Small intestine (tissue), 7 donors: ENCODE measurements at regions not wholly inside any gene's neighbourhood (a gene's known extent, or its start where the extent isn't known, plus 50 kb on each side); places are given as distances from the start of the nearest gene placed in this dataset.

Experiments used
- DNase-seq, 2 donors: peaks; one replicate each; pipeline versions ENCODE4 v3.0.0 to v3.0.0-alpha.2; 2013
- FAIRE-seq: peaks from 2 replicates; lab custom pipeline; 2012; peaks lifted over from hg19 to GRCh38; lab: Jason Lieb, UNC
- H3K27ac ChIP-seq, 3 donors: one replicate each; pipeline ENCODE4 v1.5.1; 2013; ENCODE audit warnings: low read length in 2 of 3, mild to moderate bottlenecking in 2 of 3, control low read depth in 1 of 3, inconsistent platforms in 1 of 3, low read depth in 1 of 3, moderate library complexity in 1 of 3
- H3K27me3 ChIP-seq, 3 donors: one replicate each; pipeline ENCODE4 v1.6.1; 2013; ENCODE audit warnings: low read length in 3 of 3, inconsistent platforms in 1 of 3; ENCODE audit not compliant: control insufficient read depth in 3 of 3, insufficient read depth in 3 of 3
- H3K36me3 ChIP-seq, 3 donors: one replicate each; pipeline ENCODE4 v1.6.1; 2013; ENCODE audit warnings: low read length in 3 of 3, inconsistent platforms in 1 of 3, low read depth in 1 of 3, mild to moderate bottlenecking in 1 of 3, moderate library complexity in 1 of 3; ENCODE audit not compliant: control insufficient read depth in 3 of 3, insufficient read depth in 2 of 3
- H3K4me1 ChIP-seq, 3 donors: one replicate each; pipeline ENCODE4 v1.6.1; 2013; ENCODE audit warnings: low read length in 2 of 3, inconsistent platforms in 1 of 3, low read depth in 1 of 3, mild to moderate bottlenecking in 1 of 3, moderate library complexity in 1 of 3; ENCODE audit not compliant: control insufficient read depth in 3 of 3, insufficient read depth in 2 of 3
- H3K4me3 ChIP-seq, 3 donors: one replicate each; pipeline ENCODE4 v1.5.1; 2013; ENCODE audit warnings: low read length in 3 of 3, control low read depth in 1 of 3, inconsistent platforms in 1 of 3, low read depth in 1 of 3, mild to moderate bottlenecking in 1 of 3, moderate library complexity in 1 of 3
- H3K9me3 ChIP-seq, 2 donors: one replicate each; pipeline ENCODE4 v1.6.1; 2013; ENCODE audit warnings: low read depth in 1 of 2, low read length in 1 of 2; ENCODE audit not compliant: control insufficient read depth in 2 of 2, insufficient read depth in 1 of 2
- WGBS, 3 donors: extraction: QIAGEN DNeasy Blood & Tissue Kit; methylation state at CpG; one replicate each; pipeline ENCODE4 v1.1.7; 2013; 5-methylcytosine and 5-hydroxymethylcytosine counted together
- donor health status: healthy with polysubstance abuse.
- donor health status: control.
- donor health status: control.
- donor health status: Bipolar disorder and iron deficiency.
- donor health status: healthy.

- H3K27me3 ChIP-seq: no peaks in the 10 kb centered on the region
- peak; percentile 57 to 77 for DNase-seq
- no peak overlapping the region for H3K4me3 ChIP-seq
- no peak for FAIRE-seq
- H3K4me1 ChIP-seq: peaks cover 3 to 27% (median 5%) of the 10 kb centered on the region in 3 donors
- peak overlapping the region in 2 of 3 donors; percentile 18 to 21 for H3K27ac ChIP-seq
- WGBS, 3 donors: 26 to 60% (median 31%) methylated on average over 4 of the region's 4 CpGs
- no peaks in the 10 kb centered on the region for H3K36me3 ChIP-seq
- no peaks in the 10 kb centered on the region for H3K9me3 ChIP-seq
Observed at GRCh38 chr5:56676091-56676768, 139.1 kb upstream of the MAP3K1 start.

- Histone ChIP-seq H3K27ac (no peak overlapping the region), H3K4me1 (peaks cover 3 to 42% (median 7%) of the 10 kb centered on the region in 3 donors), H3K4me3 (no peak overlapping the region), H3K27me3 (no peaks in the 10 kb centered on the region), H3K9me3 (no peaks in the 10 kb centered on the region), H3K36me3 (no peaks in the 10 kb centered on the region)
- FAIRE-seq (no peak), DNase-seq (no peak)
- WGBS, 3 donors: 90 to 93% (median 90%) methylated on average over 3 of the region's 3 CpGs
Observed at GRCh38 chr5:56674441-56674840, 140.9 kb upstream of the MAP3K1 start.

- no peaks in the 10 kb centered on the region for H3K9me3 ChIP-seq
- 64 to 72% (median 71%) methylated on average over 5 of the region's 5 CpGs for WGBS, 3 donors
- no peaks in the 10 kb centered on the region for H3K36me3 ChIP-seq
- no peaks in the 10 kb centered on the region for H3K27me3 ChIP-seq
- H3K4me1 ChIP-seq: peaks cover 3 to 49% (median 7%) of the 10 kb centered on the region in 3 donors
- DNase-seq (no peak), FAIRE-seq (no peak)
- no peak overlapping the region for H3K27ac ChIP-seq
- H3K4me3 ChIP-seq: no peak overlapping the region
Observed at GRCh38 chr5:56673171-56673570, 142.2 kb upstream of the MAP3K1 start.

- peaks cover 0 to 4% of the 10 kb centered on the region in 2 donors for H3K9me3 ChIP-seq
- no peaks in the 10 kb centered on the region for H3K36me3 ChIP-seq
- FAIRE-seq: no peak
- 85 to 95% (median 92%) methylated on average over 4 of the region's 4 CpGs for WGBS, 3 donors
- H3K4me1 ChIP-seq: peaks cover 3 to 39% (median 5%) of the 10 kb centered on the region in 3 donors
- no peak overlapping the region for H3K4me3 ChIP-seq
- no peaks in the 10 kb centered on the region for H3K27me3 ChIP-seq
- peak overlapping the region in 1 of 3 donors; percentile 36 for H3K27ac ChIP-seq
- DNase-seq: no peak
Observed at GRCh38 chr5:56671571-56671970, 143.8 kb upstream of the MAP3K1 start.

- H3K27me3 ChIP-seq: no peaks in the 10 kb centered on the region
- DNase-seq: peak in 1 of 2 donors; percentile 12
- whole genome bisulfite sequencing, 3 donors: 86 to 94% (median 89%) methylated on average over 2 of the region's 2 CpGs
- H3K27ac ChIP-seq: peak overlapping the region in 2 of 3 donors; percentile 36 to 74
- FAIRE-seq: no peak
- peaks cover 3 to 32% (median 5%) of the 10 kb centered on the region in 3 donors for H3K4me1 ChIP-seq
- H3K36me3 ChIP-seq: no peaks in the 10 kb centered on the region
- no peak overlapping the region for H3K4me3 ChIP-seq
- peaks cover 0 to 5% of the 10 kb centered on the region in 2 donors for H3K9me3 ChIP-seq
Observed at GRCh38 chr5:56670916-56671315, 144.4 kb upstream of the MAP3K1 start.

- no peak for FAIRE-seq
- no peaks in the 10 kb centered on the region for H3K27me3 ChIP-seq
- H3K9me3 ChIP-seq: peaks cover 0 to 5% of the 10 kb centered on the region in 2 donors
- DNase-seq: peak; percentile 56 to 83
- no peak overlapping the region for H3K4me3 ChIP-seq
- peak overlapping the region; percentile 16 to 74 (median 70) for H3K27ac ChIP-seq
- no peaks in the 10 kb centered on the region for H3K36me3 ChIP-seq
- H3K4me1 ChIP-seq: peaks cover 0 to 26% (median 5%) of the 10 kb centered on the region in 3 donors
- WGBS, 3 donors: 11 to 35% (median 17%) methylated on average over 10 of the region's 10 CpGs
Observed at GRCh38 chr5:56669534-56670483, 145.5 kb upstream of the MAP3K1 start.

- FAIRE-seq: no peak
Observed at GRCh38 chr5:56668996-56669395, 146.4 kb upstream of the MAP3K1 start.

GRCh38 chr5:56667692-56668091, 147.7 kb upstream of the MAP3K1 start:
- Histone ChIP-seq H3K4me3 (no peak overlapping the region), H3K36me3 (no peaks in the 10 kb centered on the region), H3K4me1 (peaks cover 0 to 26% (median 5%) of the 10 kb centered on the region in 3 donors), H3K9me3 (peaks cover 0 to 5% of the 10 kb centered on the region in 2 donors), H3K27me3 (no peaks in the 10 kb centered on the region), H3K27ac (no peak overlapping the region)
- FAIRE-seq (no peak), DNase-seq (no peak)
- WGBS, 3 donors: 96 to 100% (median 98%) methylated on average over 1 of the region's 1 CpG

More at GRCh38 chr5:56668996-56669395, 146.4 kb upstream of the MAP3K1 start:
- Histone ChIP-seq H3K27ac (peak overlapping the region in 2 of 3 donors; percentile 18 to 74), H3K27me3 (no peaks in the 10 kb centered on the region), H3K9me3 (peaks cover 0 to 5% of the 10 kb centered on the region in 2 donors), H3K4me1 (peaks cover 0 to 26% (median 5%) of the 10 kb centered on the region in 3 donors), H3K36me3 (no peaks in the 10 kb centered on the region), H3K4me3 (no peak overlapping the region)
- 14 to 55% (median 36%) methylated on average over 5 of the region's 5 CpGs for WGBS, 3 donors
- DNase-seq: peak; percentile 20 to 53
